Astrocyte (in vitro differentiated cells and primary cell): ENCODE measurements at regions not wholly inside any gene's neighbourhood (a gene's known extent, or its start where the extent isn't known, plus 50 kb on each side); places are given as distances from the start of the nearest gene placed in this dataset.
A peak's percentile ranks its signal among the peaks of the same experiment; 100 is the strongest.

Experiments
- DNase-seq: peaks from one replicate; pipeline ENCODE4 v3.0.0-alpha.2; 2010; ENCODE audit warnings: low read depth
- FAIRE-seq: peaks from 2 replicates; lab custom pipeline; 2011; peaks lifted over from hg19 to GRCh38; lab: Jason Lieb, UNC
- H2AFZ ChIP-seq: 2 replicates; pipeline ENCODE4 v1.6.0; 2012; ENCODE audit warnings: low read depth, low read length, inconsistent platforms
- H3K27ac ChIP-seq: 2 replicates; pipeline ENCODE4 v1.5.1; 2011; ENCODE audit warnings: low read depth, low read length, inconsistent platforms
- H3K27me3 ChIP-seq: 2 replicates; pipeline ENCODE4 v1.6.0; 2011; ENCODE audit warnings: low read length, inconsistent platforms; ENCODE audit not compliant: insufficient read depth
- H3K36me3 ChIP-seq: 2 replicates; pipeline ENCODE4 v1.5.1; 2011; ENCODE audit warnings: low read length, inconsistent platforms; ENCODE audit not compliant: insufficient read depth
- H3K4me1 ChIP-seq: 2 replicates; pipeline ENCODE4 v1.5.1; 2011; ENCODE audit warnings: low read length, inconsistent platforms; ENCODE audit not compliant: insufficient read depth
- H3K4me2 ChIP-seq: 2 replicates; pipeline ENCODE4 v1.6.0; 2012; ENCODE audit warnings: low read length, inconsistent platforms
- H3K4me3 ChIP-seq: 2 replicates; pipeline ENCODE4 v1.5.1; 2011; ENCODE audit warnings: low read depth, mild to moderate bottlenecking, low read length, inconsistent platforms; ENCODE audit not compliant: insufficient read depth
- H3K79me2 ChIP-seq: 2 replicates; pipeline ENCODE4 v1.6.0; 2012; ENCODE audit warnings: mild to moderate bottlenecking, low read length, inconsistent platforms; ENCODE audit not compliant: insufficient read depth
- H3K9ac ChIP-seq: 2 replicates; pipeline ENCODE4 v1.6.0; 2012; ENCODE audit warnings: mild to moderate bottlenecking, low read length, inconsistent platforms
- H3K9me3 ChIP-seq: 2 replicates; pipeline ENCODE4 v1.5.1; 2012; ENCODE audit warnings: low read depth, mild to moderate bottlenecking, low read length, inconsistent platforms; ENCODE audit not compliant: insufficient read depth
- H4K20me1 ChIP-seq: 2 replicates; pipeline ENCODE4 v1.6.0; 2012; ENCODE audit warnings: low read length, inconsistent platforms; ENCODE audit not compliant: insufficient read depth
- H3K27ac Mint-ChIP-seq: one replicate; pipeline ENCODE4 v1.8.0; 2021; ENCODE audit warnings: mild to moderate bottlenecking, mixed read lengths; ENCODE audit not compliant: unreplicated experiment
- H3K27me3 Mint-ChIP-seq: one replicate; pipeline ENCODE4 v1.8.0; 2021; ENCODE audit warnings: low read depth, mixed read lengths; ENCODE audit not compliant: unreplicated experiment
- H3K36me3 Mint-ChIP-seq: one replicate; pipeline ENCODE4 v1.8.0; 2021; ENCODE audit warnings: low read depth, mixed read lengths; ENCODE audit not compliant: unreplicated experiment
- H3K4me1 Mint-ChIP-seq: one replicate; pipeline ENCODE4 v1.8.0; 2021; ENCODE audit warnings: low read depth, mixed read lengths; ENCODE audit not compliant: unreplicated experiment
- H3K4me3 Mint-ChIP-seq: one replicate; pipeline ENCODE4 v1.8.0; 2021; ENCODE audit warnings: mild to moderate bottlenecking, moderate library complexity, mixed read lengths; ENCODE audit not compliant: unreplicated experiment
- H3K9me3 Mint-ChIP-seq: one replicate; pipeline ENCODE4 v1.8.0; 2021; ENCODE audit warnings: mild to moderate bottlenecking, mixed read lengths; ENCODE audit not compliant: unreplicated experiment
- CTCF ChIP-seq: IDR thresholded peaks from 2 replicates; pipeline ENCODE4 v1.5.1; 2011; ENCODE audit warnings: low read depth, mild to moderate bottlenecking, inconsistent platforms, low read length, moderate library complexity; ENCODE audit not compliant: insufficient read depth
- EZH2 ChIP-seq: IDR thresholded peaks from 2 replicates; pipeline ENCODE4 v1.6.1; 2012; ENCODE audit warnings: mild to moderate bottlenecking, low read length, inconsistent platforms; ENCODE audit not compliant: insufficient read depth

GRCh38 chr3:181212271-181212670 lies 222.7 kb upstream of the DNAJC19 start:
- no peaks in the 10 kb centered on the region for H3K9me3 ChIP-seq
- no peak overlapping the region for H3K4me2 ChIP-seq
- no peak for FAIRE-seq
- no peaks in the 10 kb centered on the region for H3K36me3 Mint-ChIP-seq
- H3K4me1 ChIP-seq, result no peaks in the 10 kb centered on the region
- TF ChIP-seq EZH2, result no peak
- TF ChIP-seq CTCF, result no peak
- H3K27me3 ChIP-seq, result no peaks in the 10 kb centered on the region
- no peak overlapping the region for H3K4me3 ChIP-seq
- no peaks in the 10 kb centered on the region for H3K9me3 Mint-ChIP-seq
- H3K27ac Mint-ChIP-seq, result no peak overlapping the region
- H3K27me3 Mint-ChIP-seq, result peaks cover 2% of the 10 kb centered on the region
- no peaks in the 10 kb centered on the region for H3K4me1 Mint-ChIP-seq
- no peaks in the 10 kb centered on the region for H4K20me1 ChIP-seq
- H2AFZ ChIP-seq, result no peak overlapping the region
- no peak overlapping the region for H3K4me3 Mint-ChIP-seq
- no peak overlapping the region for H3K27ac ChIP-seq
- H3K36me3 ChIP-seq, result no peaks in the 10 kb centered on the region
- DNase-seq, result no peak
- H3K79me2 ChIP-seq, result no peaks in the 10 kb centered on the region
- no peak overlapping the region for H3K9ac ChIP-seq

GRCh38 chr3:181210275-181210674 lies 220.7 kb upstream of the DNAJC19 start:
- Mint-ChIP-seq H3K4me1 (no peaks in the 10 kb centered on the region), H3K9me3 (no peaks in the 10 kb centered on the region), H3K27me3 (peaks cover 2% of the 10 kb centered on the region), H3K36me3 (no peaks in the 10 kb centered on the region), H3K27ac (no peak overlapping the region), H3K4me3 (no peak overlapping the region)
- no peak overlapping the region for H3K4me2 ChIP-seq
- H3K36me3 ChIP-seq, result no peaks in the 10 kb centered on the region
- H4K20me1 ChIP-seq, result no peaks in the 10 kb centered on the region
- DNase-seq (peak; percentile 11), FAIRE-seq (no peak)
- H3K27me3 ChIP-seq, result no peaks in the 10 kb centered on the region
- H2AFZ ChIP-seq, result no peak overlapping the region
- H3K79me2 ChIP-seq, result no peaks in the 10 kb centered on the region
- H3K4me1 ChIP-seq, result no peaks in the 10 kb centered on the region
- H3K27ac ChIP-seq, result no peak overlapping the region
- H3K9me3 ChIP-seq, result no peaks in the 10 kb centered on the region
- no peak overlapping the region for H3K9ac ChIP-seq
- TF ChIP-seq EZH2 (no peak), CTCF (peak; percentile 33)
- H3K4me3 ChIP-seq, result no peak overlapping the region

- H2AFZ ChIP-seq, result no peak overlapping the region
- no peak overlapping the region for H3K9ac ChIP-seq
- FAIRE-seq, result no peak
- no peaks in the 10 kb centered on the region for H3K79me2 ChIP-seq
- TF ChIP-seq EZH2 (no peak), CTCF (no peak)
- no peak for DNase-seq
- H4K20me1 ChIP-seq, result no peaks in the 10 kb centered on the region
- no peaks in the 10 kb centered on the region for H3K4me1 Mint-ChIP-seq
- no peak overlapping the region for H3K4me3 Mint-ChIP-seq
- no peaks in the 10 kb centered on the region for H3K9me3 ChIP-seq
- H3K4me2 ChIP-seq, result no peak overlapping the region
- no peak overlapping the region for H3K27ac Mint-ChIP-seq
- H3K9me3 Mint-ChIP-seq, result no peaks in the 10 kb centered on the region
- H3K27me3 Mint-ChIP-seq, result no peaks in the 10 kb centered on the region
- no peaks in the 10 kb centered on the region for H3K4me1 ChIP-seq
- H3K27ac ChIP-seq, result no peak overlapping the region
- no peaks in the 10 kb centered on the region for H3K36me3 ChIP-seq
- no peaks in the 10 kb centered on the region for H3K36me3 Mint-ChIP-seq
- no peak overlapping the region for H3K4me3 ChIP-seq
- no peaks in the 10 kb centered on the region for H3K27me3 ChIP-seq
These were observed 200.0 kb upstream of the DNAJC19 start for GRCh38 chr3:181189556-181189955.
